Colonic mucosa (tissue), 4 donors: ENCODE measurements at regions not wholly inside any gene's neighbourhood (a gene's known extent, or its start where the extent isn't known, plus 50 kb on each side); places are given as distances from the start of the nearest gene placed in this dataset.
"Not testable (repeated sequence)": the region's sequence is repeated elsewhere in the genome, so short reads cannot be mapped to it uniquely, and the experiment has no call there.

Experiments
- DNase-seq: peaks from one replicate; pipeline ENCODE4 v3.0.0-alpha.2; 2020
- H3K27ac ChIP-seq: fragments of 200-600 bp; one replicate; pipeline ENCODE4 v1.8.0; 2021
- H3K27me3 ChIP-seq: fragments of 200-600 bp; one replicate; pipeline ENCODE4 v1.8.0; 2021
- H3K36me3 ChIP-seq: fragments of 200-600 bp; one replicate; pipeline ENCODE4 v1.8.0; 2021
- H3K4me1 ChIP-seq: fragments of 200-600 bp; one replicate; pipeline ENCODE4 v1.8.0; 2021; ENCODE audit warnings: mild to moderate bottlenecking
- H3K4me3 ChIP-seq: fragments of 200-600 bp; one replicate; pipeline ENCODE4 v1.8.0; 2021
- H3K9ac ChIP-seq, 2 donors: one replicate each; pipeline ENCODE4 v1.7.0; 2013; ENCODE audit warnings: control low read depth in 2 of 2, low read depth in 2 of 2, low read length in 2 of 2
- H3K9me3 ChIP-seq: fragments of 200-600 bp; one replicate; pipeline ENCODE4 v1.8.0; 2021
- intact Hi-C: fragments of 100-400 bp; cut with DNase I; formaldehyde crosslinking; loops from one replicate; pipeline ENCODE4 v1.14.1; 2022
- TF ChIP-seq, protein P1 (sequence below): fragments of 200-600 bp; IDR thresholded peaks from one replicate; pipeline ENCODE4 v1.8.0; 2022; ENCODE audit warnings: antibody characterized with exemption, mild to moderate bottlenecking
- donor health status: healthy.
- donor health status: DM: no; HTN: no; CAD: no.
- donor health status: DM: no; HTN: no; CAD: no.

GRCh38 chr7:82572195-82572880, 128.8 kb upstream of the CACNA2D1 start:
- no peak overlapping the region for H3K27ac ChIP-seq
- DNase-seq: peak; percentile 87

DNA sequence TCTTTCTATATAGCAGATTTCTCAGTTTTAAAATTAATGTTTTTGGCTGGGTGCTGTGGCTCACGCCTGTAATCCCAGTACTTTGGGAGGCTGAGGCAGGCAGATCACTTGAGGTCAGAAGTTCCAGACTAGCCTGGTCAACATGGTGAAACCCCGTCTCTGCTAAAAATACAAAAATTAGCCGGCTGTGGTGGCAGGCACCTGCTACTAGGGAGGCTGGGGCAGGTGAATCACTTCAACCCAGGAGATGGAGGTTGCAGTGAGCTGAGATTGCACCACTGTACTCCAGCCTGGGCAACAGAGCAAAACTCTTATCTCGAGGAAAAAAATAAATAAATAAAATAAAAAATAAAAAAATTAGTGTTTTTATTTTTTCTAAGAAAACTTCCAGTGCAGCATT, 127.5 kb upstream of the CACNA2D1 start:
- DNase-seq, H3K27me3 ChIP-seq, H3K36me3 ChIP-seq, H3K4me3 ChIP-seq, H3K9ac ChIP-seq, H3K9me3 ChIP-seq, H3K4me1 ChIP-seq, H3K27ac ChIP-seq: not testable (repeated sequence)
- intact Hi-C loops: loop anchor here (10.0 kb wide), 3 partner anchors 154 to 1086 kb away; no protein-coding TSS in a partner anchor

More at GRCh38 chr7:82572195-82572880, 128.8 kb upstream of the CACNA2D1 start:
- intact Hi-C loops: loop anchor here (10.0 kb wide), 3 partner anchors 152 to 1088 kb away; no protein-coding TSS in a partner anchor
- no peaks in the 10 kb centered on the region for H3K36me3 ChIP-seq
- no peak overlapping the region for H3K4me3 ChIP-seq
- no peaks in the 10 kb centered on the region for H3K9me3 ChIP-seq
- H3K27me3 ChIP-seq: no peaks in the 10 kb centered on the region
- no peaks in the 10 kb centered on the region for H3K4me1 ChIP-seq
- no peak overlapping the region for H3K9ac ChIP-seq
- TF ChIP-seq, protein P1, sequence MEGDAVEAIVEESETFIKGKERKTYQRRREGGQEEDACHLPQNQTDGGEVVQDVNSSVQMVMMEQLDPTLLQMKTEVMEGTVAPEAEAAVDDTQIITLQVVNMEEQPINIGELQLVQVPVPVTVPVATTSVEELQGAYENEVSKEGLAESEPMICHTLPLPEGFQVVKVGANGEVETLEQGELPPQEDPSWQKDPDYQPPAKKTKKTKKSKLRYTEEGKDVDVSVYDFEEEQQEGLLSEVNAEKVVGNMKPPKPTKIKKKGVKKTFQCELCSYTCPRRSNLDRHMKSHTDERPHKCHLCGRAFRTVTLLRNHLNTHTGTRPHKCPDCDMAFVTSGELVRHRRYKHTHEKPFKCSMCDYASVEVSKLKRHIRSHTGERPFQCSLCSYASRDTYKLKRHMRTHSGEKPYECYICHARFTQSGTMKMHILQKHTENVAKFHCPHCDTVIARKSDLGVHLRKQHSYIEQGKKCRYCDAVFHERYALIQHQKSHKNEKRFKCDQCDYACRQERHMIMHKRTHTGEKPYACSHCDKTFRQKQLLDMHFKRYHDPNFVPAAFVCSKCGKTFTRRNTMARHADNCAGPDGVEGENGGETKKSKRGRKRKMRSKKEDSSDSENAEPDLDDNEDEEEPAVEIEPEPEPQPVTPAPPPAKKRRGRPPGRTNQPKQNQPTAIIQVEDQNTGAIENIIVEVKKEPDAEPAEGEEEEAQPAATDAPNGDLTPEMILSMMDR: peak; percentile 86

GRCh38 chr7:82567841-82568240, 124.3 kb upstream of the CACNA2D1 start:
- Histone ChIP-seq H3K27ac (no peak overlapping the region), H3K4me1 (no peaks in the 10 kb centered on the region), H3K9me3 (no peaks in the 10 kb centered on the region), H3K36me3 (no peaks in the 10 kb centered on the region), H3K9ac (no peak overlapping the region), H3K4me3 (no peak overlapping the region), H3K27me3 (no peaks in the 10 kb centered on the region)
- TF ChIP-seq, protein P1: no peak
- intact Hi-C loops: loop anchor here (5.0 kb wide), 1 partner anchor 521 kb away; no protein-coding TSS in a partner anchor
- no peak for DNase-seq

GRCh38 chr7:82567356-82567755, 123.8 kb upstream of the CACNA2D1 start:
- no peaks in the 10 kb centered on the region for H3K27me3 ChIP-seq
- no peaks in the 10 kb centered on the region for H3K4me1 ChIP-seq
- H3K27ac ChIP-seq: no peak overlapping the region
- TF ChIP-seq, protein P1: no peak
- no peak for DNase-seq
- intact Hi-C loops: loop anchor here (5.0 kb wide), 1 partner anchor 520 kb away; no protein-coding TSS in a partner anchor
- no peak overlapping the region for H3K9ac ChIP-seq
- no peaks in the 10 kb centered on the region for H3K36me3 ChIP-seq
- no peaks in the 10 kb centered on the region for H3K9me3 ChIP-seq
- H3K4me3 ChIP-seq: no peak overlapping the region

DNA sequence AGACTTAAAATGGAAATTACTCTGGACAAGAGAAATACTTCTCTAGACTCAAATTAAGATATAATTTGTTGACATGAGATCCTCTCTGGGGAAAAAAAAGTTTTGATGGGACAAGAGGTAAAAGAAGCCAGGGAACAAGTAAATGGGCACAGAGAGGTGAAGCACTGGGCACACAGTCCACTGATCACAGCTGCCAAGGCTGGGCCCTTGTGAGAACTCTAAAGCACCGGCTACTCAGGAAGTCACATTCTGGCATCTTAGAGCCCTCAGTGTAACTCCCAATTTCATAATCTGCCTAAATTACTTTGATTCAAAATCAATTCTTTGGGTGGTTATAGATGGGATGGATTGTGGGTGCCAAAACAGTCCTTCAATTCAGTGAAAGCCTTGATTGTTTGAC, 123.2 kb upstream of the CACNA2D1 start:
- no peaks in the 10 kb centered on the region for H3K27me3 ChIP-seq
- intact Hi-C loops: loop anchor here (5.0 kb wide), 1 partner anchor 519 kb away; no protein-coding TSS in a partner anchor
- H3K36me3 ChIP-seq: no peaks in the 10 kb centered on the region
- no peak overlapping the region for H3K9ac ChIP-seq
- TF ChIP-seq, protein P1: no peak
- no peaks in the 10 kb centered on the region for H3K4me1 ChIP-seq
- H3K9me3 ChIP-seq: no peaks in the 10 kb centered on the region
- H3K27ac ChIP-seq: no peak overlapping the region
- no peak overlapping the region for H3K4me3 ChIP-seq
- no peak for DNase-seq

- no peaks in the 10 kb centered on the region for H3K36me3 ChIP-seq
- H3K4me1 ChIP-seq: no peaks in the 10 kb centered on the region
- no peak overlapping the region for H3K9ac ChIP-seq
- H3K27me3 ChIP-seq: no peaks in the 10 kb centered on the region
- H3K4me3 ChIP-seq: no peak overlapping the region
- no peak for DNase-seq
- H3K27ac ChIP-seq: no peak overlapping the region
- intact Hi-C loops: no loop called here
- TF ChIP-seq, protein P1: no peak
- no peaks in the 10 kb centered on the region for H3K9me3 ChIP-seq
These were observed 119.3 kb upstream of the CACNA2D1 start for GRCh38 chr7:82562716-82563404.
